ENCODE measurements at regions not wholly inside any gene's neighbourhood (a gene's known extent, or its start where the extent isn't known, plus 50 kb on each side); places are given as distances from the start of the nearest gene placed in this dataset.
"Not testable (repeated sequence)": the region's sequence is repeated elsewhere in the genome, so short reads cannot be mapped to it uniquely, and the experiment has no call there.

GRCh38 chr9:75541734-75542133 is 348.7 kb upstream of the PCSK5 start:
- no peak for DNase-seq (ENCODE audit: low read depth)

- no peak for DNase-seq (ENCODE audit: low read depth)
Observed at GRCh38 chr9:75544815-75545214, 345.7 kb upstream of the PCSK5 start.

GRCh38 chr9:75545287-75545686 is 345.2 kb upstream of the PCSK5 start:
- no peak for DNase-seq (ENCODE audit: low read depth)

GRCh38 chr9:75548871-75549270 is 341.6 kb upstream of the PCSK5 start:
- no peak for DNase-seq (ENCODE audit: low read depth)

- DNase-seq (ENCODE audit: low read depth) = no peak
Observed at GRCh38 chr9:75551861-75552260, 338.6 kb upstream of the PCSK5 start.

- DNase-seq (ENCODE audit: low read depth) = no peak
Observed at GRCh38 chr9:75552941-75553340, 337.5 kb upstream of the PCSK5 start.

- DNase-seq (ENCODE audit: low read depth) = not testable (repeated sequence)
Observed at GRCh38 chr9:75566813-75567212, 323.7 kb upstream of the PCSK5 start.

GRCh38 chr9:75570538-75570937 is 319.9 kb upstream of the PCSK5 start:
- no peak for DNase-seq (ENCODE audit: low read depth)

- no peak for DNase-seq (ENCODE audit: low read depth)
Observed at GRCh38 chr9:75574569-75574968, 315.9 kb upstream of the PCSK5 start.

- no peak for DNase-seq (ENCODE audit: low read depth)
Observed at GRCh38 chr9:75582870-75583269, 307.6 kb upstream of the PCSK5 start.

- no peak for DNase-seq (ENCODE audit: low read depth)
Observed at GRCh38 chr9:75588808-75589207, 301.7 kb upstream of the PCSK5 start.

- DNase-seq (ENCODE audit: low read depth) = no peak
Observed at GRCh38 chr9:75589497-75589896, 301.0 kb upstream of the PCSK5 start.

- no peak for DNase-seq (ENCODE audit: low read depth)
Observed at GRCh38 chr9:75591972-75592371, 298.5 kb upstream of the PCSK5 start.

- no peak for DNase-seq (ENCODE audit: low read depth)
Observed at GRCh38 chr9:75592586-75592985, 297.9 kb upstream of the PCSK5 start.

GRCh38 chr9:75593920-75594319 is 296.6 kb upstream of the PCSK5 start:
- DNase-seq (ENCODE audit: low read depth) = no peak

- no peak for DNase-seq (ENCODE audit: low read depth)
Observed at GRCh38 chr9:75599126-75599525, 291.3 kb upstream of the PCSK5 start.

- no peak for DNase-seq (ENCODE audit: low read depth)
Observed at GRCh38 chr9:75601280-75601679, 289.2 kb upstream of the PCSK5 start.

- DNase-seq (ENCODE audit: low read depth) = no peak
Observed at GRCh38 chr9:75602060-75602459, 288.4 kb upstream of the PCSK5 start.

- DNase-seq (ENCODE audit: low read depth) = no peak
Observed at GRCh38 chr9:75604661-75605060, 285.8 kb upstream of the PCSK5 start.

- DNase-seq (ENCODE audit: low read depth) = no peak
Observed at GRCh38 chr9:75607521-75607920, 283.0 kb upstream of the PCSK5 start.

- no peak for DNase-seq (ENCODE audit: low read depth)
Observed at GRCh38 chr9:75609401-75609800, 281.1 kb upstream of the PCSK5 start.

- DNase-seq (ENCODE audit: low read depth) = no peak
Observed at GRCh38 chr9:75610246-75610645, 280.2 kb upstream of the PCSK5 start.

GRCh38 chr9:75612205-75612604 is 278.3 kb upstream of the PCSK5 start:
- DNase-seq (ENCODE audit: low read depth) = no peak

GRCh38 chr9:75612754-75613153 is 277.7 kb upstream of the PCSK5 start:
- DNase-seq (ENCODE audit: low read depth) = no peak

- no peak for DNase-seq (ENCODE audit: low read depth)
Observed at GRCh38 chr9:75615284-75615683, 275.2 kb upstream of the PCSK5 start.

All from activated T-cell treated with anti-CD3 and anti-CD28 coated beads for 48 hours (primary cell).